ENCODE measurements at regions not wholly inside any gene's neighbourhood (a gene's known extent, or its start where the extent isn't known, plus 50 kb on each side); places are given as distances from the start of the nearest gene placed in this dataset.

DNA sequence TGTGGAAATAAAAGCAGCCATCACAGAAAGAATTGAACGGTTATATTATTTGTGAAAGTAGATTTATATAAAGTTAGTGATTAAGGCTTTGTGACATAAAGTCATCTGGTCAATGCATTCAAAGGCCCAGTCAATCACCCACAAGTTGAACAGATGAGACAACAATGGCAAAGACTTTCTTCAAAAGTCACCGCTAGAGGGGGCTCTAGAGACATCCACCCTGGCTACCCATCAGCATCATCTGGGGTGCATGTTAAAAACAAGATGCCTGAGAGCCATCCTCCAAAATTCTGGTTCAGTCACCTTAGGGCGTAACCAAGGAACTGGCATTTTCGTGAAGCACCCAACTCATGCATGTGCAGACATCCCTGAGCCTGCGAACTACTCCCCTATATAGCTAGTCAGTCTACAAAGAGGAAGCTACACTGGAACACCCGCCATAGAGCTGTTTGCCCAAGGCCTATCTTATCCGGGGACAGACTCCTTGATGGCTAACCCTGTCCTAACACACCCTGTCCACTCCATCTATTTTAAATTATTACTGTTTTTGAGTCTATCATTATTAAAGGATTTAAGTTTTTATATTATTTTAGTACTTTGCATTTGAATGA, 970.5 kb downstream of the UQCRFS1 start:
- intact Hi-C loops (cut with micrococcal nuclease; ENCODE audit: unreplicated experiment): no loop called here
- DNase-seq: peak; percentile 12
- peaks cover 11% of the 10 kb centered on the region for H3K9me3 Mint-ChIP-seq (ENCODE audit: low read depth, unreplicated experiment)
- TF ChIP-seq, protein P1, sequence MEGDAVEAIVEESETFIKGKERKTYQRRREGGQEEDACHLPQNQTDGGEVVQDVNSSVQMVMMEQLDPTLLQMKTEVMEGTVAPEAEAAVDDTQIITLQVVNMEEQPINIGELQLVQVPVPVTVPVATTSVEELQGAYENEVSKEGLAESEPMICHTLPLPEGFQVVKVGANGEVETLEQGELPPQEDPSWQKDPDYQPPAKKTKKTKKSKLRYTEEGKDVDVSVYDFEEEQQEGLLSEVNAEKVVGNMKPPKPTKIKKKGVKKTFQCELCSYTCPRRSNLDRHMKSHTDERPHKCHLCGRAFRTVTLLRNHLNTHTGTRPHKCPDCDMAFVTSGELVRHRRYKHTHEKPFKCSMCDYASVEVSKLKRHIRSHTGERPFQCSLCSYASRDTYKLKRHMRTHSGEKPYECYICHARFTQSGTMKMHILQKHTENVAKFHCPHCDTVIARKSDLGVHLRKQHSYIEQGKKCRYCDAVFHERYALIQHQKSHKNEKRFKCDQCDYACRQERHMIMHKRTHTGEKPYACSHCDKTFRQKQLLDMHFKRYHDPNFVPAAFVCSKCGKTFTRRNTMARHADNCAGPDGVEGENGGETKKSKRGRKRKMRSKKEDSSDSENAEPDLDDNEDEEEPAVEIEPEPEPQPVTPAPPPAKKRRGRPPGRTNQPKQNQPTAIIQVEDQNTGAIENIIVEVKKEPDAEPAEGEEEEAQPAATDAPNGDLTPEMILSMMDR (IDR thresholded peaks at IDR 0.05; ENCODE audit: unreplicated experiment): no peak
- CTCF ChIA-PET: interaction anchor here (0.6 kb wide), 1 partner anchor 401 kb away, joined by 3 read pairs; no protein-coding TSS in a partner anchor
- H3K4me1 Mint-ChIP-seq (ENCODE audit: low read depth, unreplicated experiment): no peaks in the 10 kb centered on the region
- no TSS peak for BruUV-seq (replicated peaks)
- no peaks in the 10 kb centered on the region for H3K27me3 Mint-ChIP-seq (ENCODE audit: unreplicated experiment)
- H3K4me3 Mint-ChIP-seq (ENCODE audit: low read depth, unreplicated experiment): no peak overlapping the region
- no peaks in the 10 kb centered on the region for H3K36me3 Mint-ChIP-seq (ENCODE audit: insufficient read depth, unreplicated experiment)
- no peak overlapping the region for H3K27ac Mint-ChIP-seq (ENCODE audit: unreplicated experiment)

DNA sequence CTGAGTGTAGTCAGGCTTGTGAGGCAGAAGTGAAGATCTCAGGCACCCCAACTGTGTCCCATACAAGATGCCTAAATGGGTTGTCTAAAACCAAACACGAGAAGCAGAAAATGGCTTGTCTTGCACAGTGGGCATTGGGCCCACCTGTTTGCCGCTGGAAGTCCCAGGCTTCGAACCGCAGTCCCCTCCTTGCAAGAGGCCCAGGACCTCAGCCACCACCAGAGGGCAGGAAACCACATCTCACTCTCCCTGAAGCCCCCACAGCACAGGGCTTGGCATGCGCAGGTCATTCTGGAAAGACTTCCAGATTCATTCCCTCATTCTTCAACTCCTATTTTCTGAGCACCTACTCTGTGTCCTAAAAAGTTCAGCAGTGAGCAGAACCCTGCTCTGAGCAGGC, 973.7 kb downstream of the UQCRFS1 start:
- TF ChIP-seq, protein P1 (IDR thresholded peaks at IDR 0.05; ENCODE audit: unreplicated experiment): no peak
- BruUV-seq (replicated peaks): no TSS peak
- DNase-seq: no peak
- Mint-ChIP-seq H3K4me1 (ENCODE audit: low read depth, unreplicated experiment) (no peaks in the 10 kb centered on the region), H3K27me3 (ENCODE audit: unreplicated experiment) (no peaks in the 10 kb centered on the region), H3K36me3 (ENCODE audit: insufficient read depth, unreplicated experiment) (no peaks in the 10 kb centered on the region), H3K4me3 (ENCODE audit: low read depth, unreplicated experiment) (no peak overlapping the region), H3K9me3 (ENCODE audit: low read depth, unreplicated experiment) (peaks cover 3% of the 10 kb centered on the region), H3K27ac (ENCODE audit: unreplicated experiment) (no peak overlapping the region)
- CTCF ChIA-PET: no interaction called here
- intact Hi-C loops (cut with micrococcal nuclease; ENCODE audit: unreplicated experiment): no loop called here

DNA sequence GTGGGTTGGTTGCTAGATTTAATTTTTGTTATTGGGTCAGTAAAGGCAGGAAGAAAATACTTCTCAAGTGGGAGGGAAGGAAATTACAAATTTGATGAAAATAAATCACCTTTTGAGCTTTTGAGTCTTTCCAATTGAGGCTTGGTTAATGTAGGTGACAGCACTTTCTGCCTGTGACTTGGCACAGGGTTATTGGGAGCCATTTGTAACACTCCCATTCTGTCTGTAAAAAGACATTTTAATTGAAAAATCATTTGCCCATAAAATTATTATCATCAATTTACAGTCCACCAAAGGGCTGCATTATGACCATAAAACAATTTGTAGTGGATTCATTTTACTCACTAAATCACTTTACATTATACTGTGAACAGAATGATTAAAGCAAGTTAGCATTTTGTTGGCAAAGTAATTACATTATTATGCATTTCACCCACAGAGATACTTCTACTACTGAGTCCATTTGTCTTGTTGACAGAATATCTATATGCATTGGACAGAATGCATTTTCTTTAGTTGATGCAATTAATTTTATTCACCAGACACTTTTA, 974.6 kb downstream of the UQCRFS1 start:
- no peaks in the 10 kb centered on the region for H3K27me3 Mint-ChIP-seq (ENCODE audit: unreplicated experiment)
- H3K27ac Mint-ChIP-seq (ENCODE audit: unreplicated experiment): no peak overlapping the region
- no peak for DNase-seq
- H3K4me3 Mint-ChIP-seq (ENCODE audit: low read depth, unreplicated experiment): no peak overlapping the region
- no peaks in the 10 kb centered on the region for H3K36me3 Mint-ChIP-seq (ENCODE audit: insufficient read depth, unreplicated experiment)
- intact Hi-C loops (cut with micrococcal nuclease; ENCODE audit: unreplicated experiment): no loop called here
- CTCF ChIA-PET: no interaction called here
- no peaks in the 10 kb centered on the region for H3K4me1 Mint-ChIP-seq (ENCODE audit: low read depth, unreplicated experiment)
- TF ChIP-seq, protein P1 (IDR thresholded peaks at IDR 0.05; ENCODE audit: unreplicated experiment): no peak
- H3K9me3 Mint-ChIP-seq (ENCODE audit: low read depth, unreplicated experiment): no peaks in the 10 kb centered on the region
- BruUV-seq (replicated peaks): no TSS peak

DNA sequence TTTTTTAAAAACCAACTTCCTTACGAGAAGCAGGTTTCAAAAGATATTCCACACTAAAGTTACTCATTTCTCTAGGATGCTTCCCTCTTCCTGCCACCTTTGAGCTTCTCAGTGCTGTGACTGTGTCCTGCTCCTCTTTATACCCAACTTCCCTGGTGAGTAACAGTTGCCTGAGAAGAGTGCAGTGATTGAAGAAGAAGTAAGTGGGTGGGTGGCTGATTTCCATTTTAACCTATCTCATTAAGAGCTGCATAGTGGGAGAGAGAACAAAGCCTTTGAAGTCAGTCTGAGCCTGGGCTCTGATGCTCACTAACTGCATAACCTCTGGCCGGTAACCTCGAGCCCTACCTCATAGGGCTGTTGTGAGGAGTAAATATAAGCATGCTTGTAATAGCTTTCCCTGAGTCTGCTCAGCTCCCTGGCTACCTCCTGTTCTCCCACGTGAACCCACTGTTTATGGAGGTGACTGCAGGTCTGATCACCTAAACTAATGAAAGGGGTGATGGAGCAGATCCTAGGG, 977.3 kb downstream of the UQCRFS1 start:
- BruUV-seq (replicated peaks): no TSS peak
- intact Hi-C loops (cut with micrococcal nuclease; ENCODE audit: unreplicated experiment): no loop called here
- H3K4me1 Mint-ChIP-seq (ENCODE audit: low read depth, unreplicated experiment): no peaks in the 10 kb centered on the region
- peaks cover 2% of the 10 kb centered on the region for H3K9me3 Mint-ChIP-seq (ENCODE audit: low read depth, unreplicated experiment)
- no peak overlapping the region for H3K27ac Mint-ChIP-seq (ENCODE audit: unreplicated experiment)
- no peak for DNase-seq
- CTCF ChIA-PET: no interaction called here
- H3K27me3 Mint-ChIP-seq (ENCODE audit: unreplicated experiment): no peaks in the 10 kb centered on the region
- no peaks in the 10 kb centered on the region for H3K36me3 Mint-ChIP-seq (ENCODE audit: insufficient read depth, unreplicated experiment)
- TF ChIP-seq, protein P1 (IDR thresholded peaks at IDR 0.05; ENCODE audit: unreplicated experiment): no peak
- no peak overlapping the region for H3K4me3 Mint-ChIP-seq (ENCODE audit: low read depth, unreplicated experiment)

Data from Calu3 (cell line).